Epidermal melanocyte (primary cell): ENCODE measurements at regions not wholly inside any gene's neighbourhood (a gene's known extent, or its start where the extent isn't known, plus 50 kb on each side); places are given as distances from the start of the nearest gene placed in this dataset.
"Not testable (repeated sequence)": the region's sequence is repeated elsewhere in the genome, so short reads cannot be mapped to it uniquely, and the experiment has no call there.

Source experiments
- DNase-seq: peaks from one replicate; pipeline ENCODE4 v3.0.0; 2011; ENCODE audit warnings: low spot score; ENCODE audit not compliant: insufficient read length

- DNase-seq = no peak
Observed at GRCh38 chr13:53266757-53267156, 238.1 kb downstream of the OLFM4 start.

GRCh38 chr13:53269634-53270033 is 241.0 kb downstream of the OLFM4 start:
- DNase-seq = no peak

GRCh38 chr13:53272873-53273272 is 244.3 kb downstream of the OLFM4 start:
- no peak for DNase-seq

- no peak for DNase-seq
Observed at GRCh38 chr13:53276265-53276664, 247.7 kb downstream of the OLFM4 start.

GRCh38 chr13:53281677-53282076 is 253.1 kb downstream of the OLFM4 start:
- no peak for DNase-seq

- DNase-seq = no peak
Observed at GRCh38 chr13:53285896-53286430, 257.4 kb downstream of the OLFM4 start.

- no peak for DNase-seq
Observed at GRCh38 chr13:53298396-53298795, 269.8 kb downstream of the OLFM4 start.

- no peak for DNase-seq
Observed at GRCh38 chr13:53301449-53301848, 272.8 kb downstream of the OLFM4 start.

- DNase-seq = not testable (repeated sequence)
Observed at GRCh38 chr13:53305419-53305818, 276.8 kb downstream of the OLFM4 start.

GRCh38 chr13:53310786-53311185 is 282.2 kb downstream of the OLFM4 start:
- no peak for DNase-seq

GRCh38 chr13:53311561-53311960 is 282.9 kb downstream of the OLFM4 start:
- no peak for DNase-seq

- no peak for DNase-seq
Observed at GRCh38 chr13:53321296-53321801, 292.7 kb downstream of the OLFM4 start.

GRCh38 chr13:53324656-53325055 is 296.0 kb downstream of the OLFM4 start:
- DNase-seq = no peak

- no peak for DNase-seq
Observed at GRCh38 chr13:53326716-53327115, 298.1 kb downstream of the OLFM4 start.

- no peak for DNase-seq
Observed at GRCh38 chr13:53327680-53328315, 299.2 kb downstream of the OLFM4 start.

GRCh38 chr13:53336441-53337160 is 308.0 kb downstream of the OLFM4 start:
- no peak for DNase-seq

- DNase-seq = no peak
Observed at GRCh38 chr13:53338760-53339159, 310.1 kb downstream of the OLFM4 start.

- DNase-seq = no peak
Observed at GRCh38 chr13:53340505-53341143, 312.0 kb downstream of the OLFM4 start.

- DNase-seq = no peak
Observed at GRCh38 chr13:53341144-53341510, 312.5 kb downstream of the OLFM4 start.

- DNase-seq = no peak
Observed at GRCh38 chr13:53342623-53343360, 314.2 kb downstream of the OLFM4 start.

GRCh38 chr13:53343361-53343744 is 314.7 kb downstream of the OLFM4 start:
- DNase-seq = no peak

- DNase-seq = no peak
Observed at GRCh38 chr13:53351021-53351420, 322.4 kb downstream of the OLFM4 start.
